ENCODE measurements at regions not wholly inside any gene's neighbourhood (a gene's known extent, or its start where the extent isn't known, plus 50 kb on each side); places are given as distances from the start of the nearest gene placed in this dataset.

- TF ChIP-seq CTCF (IDR thresholded peaks at IDR 0.05) (no peak), POLR2A (IDR thresholded peaks at IDR 0.05; ENCODE audit: low read length) (no peak), SREBF2 (IDR thresholded peaks at IDR 0.05) (no peak), HOXA7 (CRISPR knock-in tag; IDR thresholded peaks at IDR 0.05) (no peak), JUNB (IDR thresholded peaks at IDR 0.05) (no peak)
These were observed 1957.9 kb downstream of the SUCLG1 start for GRCh38 chr2:82501217-82501616.
